Sigmoid colon (tissue), 4 donors: ENCODE measurements at regions not wholly inside any gene's neighbourhood (a gene's known extent, or its start where the extent isn't known, plus 50 kb on each side); places are given as distances from the start of the nearest gene placed in this dataset.

Experiments
- CTCF ChIP-seq, 4 experiments: fragments of 450-650 bp in 3 of 4; fragments of 200-600 bp in 1 of 4; IDR thresholded peaks; one replicate each; pipeline ENCODE4 v1.5.1; 2016 to 2019; ENCODE audit warnings: antibody characterized with exemption in 4 of 4, mild to moderate bottlenecking in 3 of 4, moderate library complexity in 2 of 4
- POLR2A ChIP-seq, 2 donors: fragments of 450-650 bp; IDR thresholded peaks; one replicate each; pipeline ENCODE4 v1.6.1; 2016; ENCODE audit warnings: antibody characterized with exemption in 2 of 2, mild to moderate bottlenecking in 2 of 2, moderate library complexity in 2 of 2
- POLR2AphosphoS5 ChIP-seq, 4 donors: sonication (generic); formaldehyde crosslinking; IDR thresholded peaks; one replicate each; pipeline ENCODE4 v1.6.1; 2017; ENCODE audit warnings: antibody characterized with exemption in 4 of 4

GRCh38 chr5:68087866-68088265 is 127.7 kb upstream of the PIK3R1 start:
- TF ChIP-seq CTCF (IDR thresholded peaks at IDR 0.05) (no peak), POLR2A (IDR thresholded peaks at IDR 0.05) (no peak), POLR2AphosphoS5 (IDR thresholded peaks at IDR 0.05) (no peak)
